Osteoblast (primary cell): ENCODE measurements at regions not wholly inside any gene's neighbourhood (a gene's known extent, or its start where the extent isn't known, plus 50 kb on each side); places are given as distances from the start of the nearest gene placed in this dataset.
A peak's percentile ranks its signal among the peaks of the same experiment; 100 is the strongest.

Experiments
- DNase-seq: peaks from one replicate; pipeline ENCODE4 v3.0.0; 2011; ENCODE audit warnings: low spot score, mixed read lengths; ENCODE audit not compliant: insufficient read length; ENCODE audit errors: missing footprints
- H2AFZ ChIP-seq: 2 replicates; pipeline ENCODE4 v1.6.0; 2011; ENCODE audit warnings: mild to moderate bottlenecking, low read length
- H3K27ac ChIP-seq: 2 replicates; pipeline ENCODE4 v1.5.1; 2011; ENCODE audit warnings: mild to moderate bottlenecking, low read depth, low read length, moderate library complexity
- H3K27me3 ChIP-seq: 2 replicates; pipeline ENCODE4 v1.6.0; 2012; ENCODE audit warnings: mild to moderate bottlenecking, control low read depth, inconsistent platforms, low read length, moderate library complexity; ENCODE audit not compliant: insufficient read depth
- H3K36me3 ChIP-seq: 2 replicates; pipeline ENCODE4 v1.5.1; 2011; ENCODE audit warnings: mild to moderate bottlenecking, low read length, control low read depth, moderate library complexity; ENCODE audit not compliant: insufficient read depth
- H3K4me1 ChIP-seq: 2 replicates; pipeline ENCODE4 v1.5.1; 2011; ENCODE audit warnings: mild to moderate bottlenecking, low read length, control low read depth, moderate library complexity; ENCODE audit not compliant: insufficient read depth
- H3K4me2 ChIP-seq: 2 replicates; pipeline ENCODE4 v1.6.0; 2011; ENCODE audit warnings: mild to moderate bottlenecking, low read length; ENCODE audit not compliant: insufficient read depth
- H3K4me3 ChIP-seq: fragments of 200-600 bp; sonication (generic); 3 replicates; pipeline ENCODE4 v1.5.1; 2012; ENCODE audit warnings: mild to moderate bottlenecking, low read length, inconsistent platforms; ENCODE audit not compliant: insufficient read depth
- H3K79me2 ChIP-seq: 2 replicates; pipeline ENCODE4 v1.6.0; 2012; ENCODE audit warnings: mild to moderate bottlenecking, low read length, control low read depth, inconsistent platforms; ENCODE audit not compliant: insufficient read depth
- H3K9me3 ChIP-seq: 2 replicates; pipeline ENCODE4 v1.5.1; 2011; ENCODE audit warnings: low read depth, low read length, control low read depth
- H4K20me1 ChIP-seq: 2 replicates; pipeline ENCODE4 v1.6.0; 2012; ENCODE audit warnings: mild to moderate bottlenecking, low read length, control low read depth; ENCODE audit not compliant: insufficient read depth
- CTCF ChIP-seq: IDR thresholded peaks from 2 replicates; pipeline ENCODE4 v1.5.1; 2011; ENCODE audit warnings: mild to moderate bottlenecking, low read depth, low read length, moderate library complexity; ENCODE audit errors: extremely low read depth

GRCh38 chr16:22665803-22666202 lies 148.2 kb upstream of the HS3ST2 start:
- Histone ChIP-seq H3K4me1 (no peaks in the 10 kb centered on the region), H3K79me2 (no peaks in the 10 kb centered on the region), H3K9me3 (peaks cover 2% of the 10 kb centered on the region), H4K20me1 (no peaks in the 10 kb centered on the region), H2AFZ (no peak overlapping the region), H3K27me3 (no peaks in the 10 kb centered on the region), H3K4me3 (no peak overlapping the region), H3K27ac (no peak overlapping the region), H3K36me3 (no peaks in the 10 kb centered on the region), H3K4me2 (no peak overlapping the region)
- no peak for TF ChIP-seq CTCF
- DNase-seq: no peak

- Histone ChIP-seq H3K36me3 (no peaks in the 10 kb centered on the region), H3K9me3 (no peaks in the 10 kb centered on the region), H4K20me1 (no peaks in the 10 kb centered on the region), H3K27ac (no peak overlapping the region), H2AFZ (no peak overlapping the region), H3K4me1 (no peaks in the 10 kb centered on the region), H3K4me2 (no peak overlapping the region), H3K27me3 (no peaks in the 10 kb centered on the region), H3K79me2 (no peaks in the 10 kb centered on the region), H3K4me3 (no peak overlapping the region)
- TF ChIP-seq CTCF: no peak
- DNase-seq: no peak
Observed at GRCh38 chr16:22668318-22668717, 145.6 kb upstream of the HS3ST2 start.

- H3K79me2 ChIP-seq: no peaks in the 10 kb centered on the region
- H3K9me3 ChIP-seq: no peaks in the 10 kb centered on the region
- H3K27ac ChIP-seq: no peak overlapping the region
- H2AFZ ChIP-seq: no peak overlapping the region
- H4K20me1 ChIP-seq: no peaks in the 10 kb centered on the region
- no peaks in the 10 kb centered on the region for H3K36me3 ChIP-seq
- H3K27me3 ChIP-seq: peaks cover 3% of the 10 kb centered on the region
- no peak overlapping the region for H3K4me3 ChIP-seq
- no peak for TF ChIP-seq CTCF
- no peak for DNase-seq
- H3K4me2 ChIP-seq: no peak overlapping the region
- no peaks in the 10 kb centered on the region for H3K4me1 ChIP-seq
Observed at GRCh38 chr16:22670044-22670536, 143.9 kb upstream of the HS3ST2 start.

- Histone ChIP-seq H3K27me3 (peaks cover 3% of the 10 kb centered on the region), H3K4me1 (no peaks in the 10 kb centered on the region), H4K20me1 (no peaks in the 10 kb centered on the region), H3K4me2 (no peak overlapping the region), H3K9me3 (no peaks in the 10 kb centered on the region), H2AFZ (no peak overlapping the region), H3K36me3 (no peaks in the 10 kb centered on the region), H3K27ac (no peak overlapping the region), H3K4me3 (no peak overlapping the region), H3K79me2 (no peaks in the 10 kb centered on the region)
- DNase-seq: peak; percentile 66
- no peak for TF ChIP-seq CTCF
Observed at GRCh38 chr16:22670551-22671041, 143.4 kb upstream of the HS3ST2 start.
